Kidney capillary endothelial cell (primary cell): ENCODE measurements at regions not wholly inside any gene's neighbourhood (a gene's known extent, or its start where the extent isn't known, plus 50 kb on each side); places are given as distances from the start of the nearest gene placed in this dataset.

Experiments used
- DNase-seq: peaks from one replicate; pipeline ENCODE4 v3.0.0-alpha.2; 2018; ENCODE audit warnings: low spot score

DNA sequence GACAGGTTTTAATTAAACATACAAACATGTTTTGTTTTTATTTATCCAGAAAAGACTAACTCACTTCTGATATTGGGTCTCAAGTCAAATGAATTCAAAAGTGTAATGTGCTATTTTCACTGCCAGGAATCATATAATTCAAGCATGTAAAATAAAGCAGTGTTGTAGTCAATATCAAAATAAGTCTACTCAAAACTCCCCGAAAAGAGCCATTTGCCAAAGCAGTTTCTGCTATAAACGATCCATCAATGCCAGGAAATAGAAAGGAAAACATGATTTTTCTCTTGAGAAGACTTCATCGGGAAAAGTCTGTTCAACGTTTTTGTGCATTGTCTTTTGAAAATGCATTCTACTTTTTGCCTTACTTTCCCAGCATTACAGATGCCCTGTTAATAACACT, 633.3 kb downstream of the FAT4 start:
- DNase-seq = no peak

DNA sequence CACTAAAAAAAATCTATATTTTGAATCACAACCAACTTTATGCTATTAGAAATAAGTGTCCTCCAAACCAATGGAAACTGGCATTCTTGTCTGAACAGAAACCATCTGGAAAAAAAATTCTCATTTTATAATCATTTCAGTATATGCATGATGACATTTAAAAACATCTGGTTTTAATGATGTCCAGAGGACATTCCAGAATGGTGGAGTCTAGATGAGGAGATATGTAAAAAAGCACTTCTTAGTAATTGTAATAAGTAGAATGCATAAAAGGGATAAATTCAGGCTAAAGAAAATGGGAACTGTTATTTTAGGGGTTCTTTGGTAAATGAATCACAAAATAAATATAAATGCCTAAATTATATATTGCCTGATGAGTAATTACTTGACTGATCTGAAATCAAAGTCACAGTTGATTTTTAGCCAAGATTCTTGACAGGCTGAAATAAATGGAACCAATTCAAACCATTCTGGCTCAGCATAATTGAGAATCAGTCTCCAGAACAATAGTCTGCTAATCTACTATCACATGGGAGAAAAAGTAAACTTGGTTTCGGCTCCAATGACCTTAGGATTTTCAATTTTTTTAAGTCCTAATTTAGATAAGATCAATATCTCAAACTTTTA, 636.6 kb downstream of the FAT4 start:
- DNase-seq = no peak

DNA sequence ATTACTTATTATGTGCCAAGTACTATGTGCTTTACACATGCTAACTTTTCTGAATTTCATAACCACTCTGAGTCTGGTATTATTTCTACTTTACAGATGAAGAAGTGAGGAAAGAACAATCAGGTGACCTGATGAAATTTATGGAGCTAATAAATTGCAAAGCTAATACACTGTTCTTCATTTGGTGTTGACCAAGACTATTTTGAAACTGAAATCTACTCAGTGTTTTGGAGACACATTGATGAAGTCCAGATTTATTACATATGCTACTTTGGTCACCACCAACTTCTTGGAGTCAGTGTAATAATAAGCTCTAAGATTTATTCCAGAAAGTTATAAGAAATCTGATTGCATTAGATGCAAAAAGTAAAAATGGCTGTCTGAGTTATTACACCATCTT, 637.9 kb downstream of the FAT4 start:
- no peak for DNase-seq

GRCh38 chr4:125956276-125956675, 641.5 kb downstream of the FAT4 start:
- no peak for DNase-seq

GRCh38 chr4:125958519-125958918, 643.8 kb downstream of the FAT4 start:
- no peak for DNase-seq

GRCh38 chr4:125961626-125962025, 646.9 kb downstream of the FAT4 start:
- DNase-seq = no peak

DNA sequence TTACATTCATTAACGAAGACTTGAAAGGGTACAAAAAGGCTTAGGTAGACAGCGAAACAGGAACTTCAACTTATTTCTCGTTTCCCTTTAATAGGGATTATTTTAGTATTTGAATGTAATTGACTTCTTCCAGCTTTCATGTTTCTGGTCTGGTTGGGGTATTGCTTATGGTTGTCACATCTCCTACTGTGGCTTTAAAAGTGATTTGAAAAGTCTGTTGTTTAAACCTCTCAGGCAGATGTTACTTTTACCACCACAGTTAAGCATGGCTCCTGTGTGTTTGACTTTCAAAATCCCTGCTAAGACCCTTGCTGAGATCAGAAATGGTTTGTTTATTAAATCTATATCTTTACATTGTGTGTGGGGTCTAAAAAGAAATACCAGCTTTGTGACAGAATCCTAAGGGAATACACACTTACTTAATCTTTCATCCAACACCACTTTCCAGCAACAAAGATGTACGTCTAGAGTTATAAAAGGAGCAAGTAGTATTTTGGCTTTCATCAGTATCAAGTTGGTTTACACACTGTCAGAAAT, 661.2 kb downstream of the FAT4 start:
- no peak for DNase-seq

- DNase-seq = no peak
Measured at GRCh38 chr4:125979950-125980349, 665.2 kb downstream of the FAT4 start.

- DNase-seq = no peak
Measured at GRCh38 chr4:125983168-125983567, 668.4 kb downstream of the FAT4 start.

DNA sequence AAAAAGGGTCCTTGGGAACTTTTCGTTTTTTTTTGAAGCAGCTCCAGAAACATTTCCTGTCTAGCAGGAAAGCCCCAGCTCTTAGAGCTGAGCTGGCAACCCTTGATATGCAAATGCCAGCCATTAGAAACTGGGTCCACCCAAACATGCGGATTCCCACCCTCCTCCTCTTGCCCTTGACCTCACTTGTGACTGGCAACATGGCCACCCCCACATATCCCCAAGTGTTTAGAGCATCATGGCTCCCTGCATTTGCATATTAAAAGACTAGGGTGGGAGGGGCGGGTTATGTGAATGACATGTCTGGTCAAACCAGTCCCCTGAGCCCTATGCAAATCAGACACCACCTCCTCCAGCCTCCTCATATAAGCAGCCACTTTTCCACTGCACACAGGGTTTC, 671.1 kb downstream of the FAT4 start:
- DNase-seq = no peak

DNA sequence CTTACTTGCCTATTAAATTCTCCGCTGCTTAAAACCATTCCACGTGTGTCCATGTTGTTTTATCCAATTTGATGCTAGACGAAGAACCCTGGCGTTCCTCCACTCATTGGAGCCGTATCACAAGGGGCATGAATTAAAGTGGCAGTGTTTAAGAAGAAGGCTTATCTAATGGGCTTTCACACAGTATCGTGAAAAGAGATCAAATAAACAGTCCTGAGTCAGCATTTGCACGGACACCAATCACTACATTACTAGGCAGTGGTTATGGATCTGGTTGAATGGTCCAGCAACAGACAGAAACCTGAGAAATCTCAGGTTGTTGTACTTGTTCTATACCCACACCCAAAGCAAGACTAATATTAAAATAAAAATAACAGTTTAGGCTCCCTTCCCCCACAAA, 671.6 kb downstream of the FAT4 start:
- no peak for DNase-seq

DNA sequence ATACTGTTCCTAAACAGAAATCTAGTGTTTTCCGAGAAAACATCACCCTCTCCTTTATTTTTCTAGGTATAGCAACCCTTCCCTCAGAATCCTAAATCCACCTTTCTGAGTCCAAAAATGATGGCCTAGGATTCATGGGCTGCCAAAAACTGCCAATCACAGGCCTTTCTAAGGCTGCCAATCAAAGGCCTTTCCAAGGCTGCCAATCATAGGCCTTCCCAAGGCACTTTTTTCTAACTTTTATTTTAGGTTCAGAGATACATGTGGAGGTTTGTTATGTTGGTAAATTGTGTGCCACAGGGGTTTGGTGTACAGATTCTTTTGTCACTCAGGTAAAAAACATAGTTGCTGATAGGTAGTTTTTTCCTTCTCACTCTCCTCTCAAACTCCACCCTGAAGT, 673.7 kb downstream of the FAT4 start:
- DNase-seq = no peak

DNA sequence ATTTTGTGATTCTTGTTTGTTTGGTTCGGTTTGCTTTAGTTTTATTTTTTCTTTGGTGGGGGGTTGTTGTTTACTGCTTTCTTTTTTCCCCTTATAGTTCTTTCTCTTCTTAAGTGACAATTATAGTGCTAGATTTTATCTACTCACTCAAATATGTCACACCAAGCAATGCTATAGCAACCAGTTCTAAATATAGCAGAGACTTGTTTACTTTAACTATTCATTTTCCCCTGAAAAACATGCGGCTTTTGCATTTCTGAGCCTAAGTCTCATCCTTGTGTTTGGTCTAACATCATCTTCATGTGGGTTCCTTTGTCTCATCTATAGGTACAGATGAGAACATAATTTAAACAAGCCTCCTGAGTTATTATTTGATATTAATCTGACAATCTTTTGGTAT, 676.6 kb downstream of the FAT4 start:
- DNase-seq = no peak

DNA sequence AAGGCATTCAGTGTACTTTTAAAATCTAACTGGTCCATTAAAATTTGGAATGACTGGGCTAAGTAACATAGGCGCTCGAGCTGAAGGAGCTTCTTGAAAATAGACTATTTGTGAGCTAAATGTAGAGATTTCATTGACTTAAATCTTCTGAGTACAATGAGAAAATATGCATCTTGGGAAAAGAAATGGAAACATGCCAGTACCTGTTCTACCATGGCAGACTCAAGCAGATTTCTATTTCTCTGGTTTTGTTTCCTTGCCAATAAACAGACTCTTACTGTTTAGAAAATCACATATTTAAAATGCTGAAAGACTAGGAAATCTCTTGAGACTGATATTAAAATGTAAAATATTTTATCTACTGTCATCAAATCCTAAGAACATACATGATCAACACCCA, 678.1 kb downstream of the FAT4 start:
- no peak for DNase-seq

- no peak for DNase-seq
Measured at GRCh38 chr4:125994024-125994423, 679.3 kb downstream of the FAT4 start.

DNA sequence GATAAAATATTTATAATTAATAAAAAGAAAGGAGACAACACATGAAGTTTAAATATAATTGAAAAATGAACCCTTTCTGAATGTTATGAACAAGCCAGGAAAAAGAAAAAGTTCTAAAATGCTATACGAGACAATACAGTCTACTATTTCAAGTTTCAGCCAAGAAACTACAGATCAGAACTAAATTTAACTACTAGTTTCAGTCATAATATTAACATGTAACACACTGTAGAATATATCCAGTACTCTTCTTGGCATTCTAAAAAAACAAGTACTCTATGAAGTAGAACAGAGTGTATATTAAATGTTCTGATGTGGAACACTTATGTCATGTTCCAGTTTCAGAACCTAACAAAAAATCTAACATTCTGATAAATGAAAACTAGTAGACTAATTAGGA, 679.7 kb downstream of the FAT4 start:
- no peak for DNase-seq

- DNase-seq = no peak
Measured at GRCh38 chr4:126004941-126005340, 690.2 kb downstream of the FAT4 start.

DNA sequence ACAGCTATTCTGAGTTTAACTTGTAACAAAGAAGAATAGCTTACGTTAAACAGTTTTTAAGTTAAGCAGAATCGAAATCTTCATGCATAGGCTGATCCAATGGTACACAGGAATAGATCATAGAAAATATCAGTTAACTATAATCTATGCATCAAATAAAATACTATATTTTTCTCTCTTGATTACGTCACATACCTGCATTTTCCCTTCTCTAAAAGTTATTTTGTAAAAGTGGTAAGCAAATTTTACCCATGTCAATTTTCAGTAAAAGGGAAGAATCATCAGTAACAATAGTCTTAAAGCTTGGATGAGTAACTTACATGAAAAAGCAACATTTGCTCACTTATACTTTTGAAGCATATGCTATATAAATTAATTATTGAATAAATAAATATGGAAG, 692.4 kb downstream of the FAT4 start:
- DNase-seq = no peak

- DNase-seq = no peak
Measured at GRCh38 chr4:126012691-126013290, 698.0 kb downstream of the FAT4 start.

- DNase-seq = no peak
Measured at GRCh38 chr4:126018274-126018673, 703.5 kb downstream of the FAT4 start.

GRCh38 chr4:126023896-126024295, 709.1 kb downstream of the FAT4 start:
- DNase-seq = no peak

GRCh38 chr4:126027601-126028000, 712.8 kb downstream of the FAT4 start:
- no peak for DNase-seq

DNA sequence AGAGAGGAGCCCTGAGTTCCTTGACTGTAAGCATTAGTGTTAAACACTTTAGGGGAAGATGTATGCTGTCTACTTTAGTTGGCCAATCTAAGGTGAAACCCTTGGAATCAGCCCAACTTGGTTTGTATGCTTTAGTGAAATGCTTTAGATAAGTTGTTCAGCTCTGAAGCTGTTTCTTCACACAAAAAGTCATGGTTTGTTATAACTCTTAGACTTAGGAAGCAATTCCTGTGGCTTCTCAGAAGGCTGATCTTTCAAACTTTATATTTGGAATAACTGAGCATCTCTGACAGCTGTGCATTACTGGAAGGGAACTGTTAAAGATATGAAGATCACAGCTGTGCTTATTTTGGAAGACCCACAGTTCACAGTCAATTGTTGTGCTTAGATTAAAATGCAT, 714.1 kb downstream of the FAT4 start:
- DNase-seq = no peak

GRCh38 chr4:126037231-126037630, 722.5 kb downstream of the FAT4 start:
- no peak for DNase-seq
